ENCODE measurements at regions not wholly inside any gene's neighbourhood (a gene's known extent, or its start where the extent isn't known, plus 50 kb on each side); places are given as distances from the start of the nearest gene placed in this dataset.

DNA sequence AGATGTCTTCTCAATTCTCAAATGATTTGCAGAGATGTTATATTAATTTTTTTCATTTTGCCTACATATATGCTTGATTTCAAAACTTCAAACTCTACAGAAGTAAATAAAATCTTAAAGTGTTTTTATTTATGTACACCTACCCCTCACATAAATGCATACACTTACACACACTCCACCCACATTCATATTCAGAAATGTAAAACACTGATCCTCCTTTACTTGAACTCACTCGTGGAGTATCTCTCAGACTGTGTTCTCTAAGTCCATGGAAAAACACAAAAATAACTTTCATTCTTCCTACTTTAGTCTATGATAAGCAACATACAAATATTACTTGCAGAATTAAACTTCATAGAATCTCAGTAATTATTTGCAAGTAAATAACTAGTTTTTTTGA is 209.1 kb upstream of the RBMS1 start:
- intact Hi-C loops (cut with DNase I, micrococcal nuclease): no loop called here

GRCh38 chr2:160703648-160704585 is 210.3 kb upstream of the RBMS1 start:
- Mint-ChIP-seq H3K4me3 (peak overlapping the region; percentile 1), H3K27ac (peak overlapping the region; percentile 15), H3K9me3 (peaks cover 3% of the 10 kb centered on the region), H3K27me3 (no peaks in the 10 kb centered on the region), H3K36me3 (ENCODE audit: low read depth) (no peaks in the 10 kb centered on the region), H3K4me1 (ENCODE audit: low read depth) (peaks cover 17% of the 10 kb centered on the region)
- DNase-seq (peak in 9 of 14 experiments; percentile 6 to 68 (median 10)), ATAC-seq (ENCODE audit: poor library complexity) (peak; percentile 84)
- intact Hi-C loops (cut with DNase I, micrococcal nuclease): no loop called here
- ChIA-PET POLR2A (no interaction called here), CTCF (interaction anchor here (0.5 kb wide), 1 partner anchor 313 kb away, joined by 4 read pairs; no protein-coding TSS in a partner anchor)
- Histone ChIP-seq H3K27me3 (ENCODE audit: control insufficient read depth in 1 of 2, insufficient read depth in 2 of 2, low read length in 2 of 2) (no peaks in the 10 kb centered on the region), H3K4me1 (ENCODE audit: insufficient read depth, low read length) (peaks cover 5% of the 10 kb centered on the region), H3K9me3 (ENCODE audit: control insufficient read depth in 1 of 2, insufficient read depth in 1 of 2, low read length in 2 of 2) (no peaks in the 10 kb centered on the region), H3K27ac (ENCODE audit: low read depth in 1 of 2, low read length in 2 of 2) (no peak overlapping the region), H3K36me3 (ENCODE audit: insufficient read depth, low read length) (no peaks in the 10 kb centered on the region), H3K4me3 (ENCODE audit: low read length) (no peak overlapping the region)
- TF ChIP-seq, protein P1, sequence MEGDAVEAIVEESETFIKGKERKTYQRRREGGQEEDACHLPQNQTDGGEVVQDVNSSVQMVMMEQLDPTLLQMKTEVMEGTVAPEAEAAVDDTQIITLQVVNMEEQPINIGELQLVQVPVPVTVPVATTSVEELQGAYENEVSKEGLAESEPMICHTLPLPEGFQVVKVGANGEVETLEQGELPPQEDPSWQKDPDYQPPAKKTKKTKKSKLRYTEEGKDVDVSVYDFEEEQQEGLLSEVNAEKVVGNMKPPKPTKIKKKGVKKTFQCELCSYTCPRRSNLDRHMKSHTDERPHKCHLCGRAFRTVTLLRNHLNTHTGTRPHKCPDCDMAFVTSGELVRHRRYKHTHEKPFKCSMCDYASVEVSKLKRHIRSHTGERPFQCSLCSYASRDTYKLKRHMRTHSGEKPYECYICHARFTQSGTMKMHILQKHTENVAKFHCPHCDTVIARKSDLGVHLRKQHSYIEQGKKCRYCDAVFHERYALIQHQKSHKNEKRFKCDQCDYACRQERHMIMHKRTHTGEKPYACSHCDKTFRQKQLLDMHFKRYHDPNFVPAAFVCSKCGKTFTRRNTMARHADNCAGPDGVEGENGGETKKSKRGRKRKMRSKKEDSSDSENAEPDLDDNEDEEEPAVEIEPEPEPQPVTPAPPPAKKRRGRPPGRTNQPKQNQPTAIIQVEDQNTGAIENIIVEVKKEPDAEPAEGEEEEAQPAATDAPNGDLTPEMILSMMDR (IDR thresholded peaks at IDR 0.05): no peak

More for the DNA sequence above, 209.1 kb upstream of the RBMS1 start:
- POLR2A ChIA-PET: no interaction called here
- Mint-ChIP-seq H3K9me3 (no peaks in the 10 kb centered on the region), H3K36me3 (ENCODE audit: low read depth) (no peaks in the 10 kb centered on the region), H3K4me3 (no peak overlapping the region), H3K27me3 (no peaks in the 10 kb centered on the region), H3K27ac (no peak overlapping the region), H3K4me1 (ENCODE audit: low read depth) (peaks cover 17% of the 10 kb centered on the region)
- Histone ChIP-seq H3K4me1 (ENCODE audit: insufficient read depth, low read length) (peaks cover 5% of the 10 kb centered on the region), H3K27me3 (ENCODE audit: control insufficient read depth in 1 of 2, insufficient read depth in 2 of 2, low read length in 2 of 2) (no peaks in the 10 kb centered on the region), H3K9me3 (ENCODE audit: control insufficient read depth in 1 of 2, insufficient read depth in 1 of 2, low read length in 2 of 2) (no peaks in the 10 kb centered on the region), H3K36me3 (ENCODE audit: insufficient read depth, low read length) (no peaks in the 10 kb centered on the region), H3K4me3 (ENCODE audit: low read length) (no peak overlapping the region), H3K27ac (ENCODE audit: low read depth in 1 of 2, low read length in 2 of 2) (no peak overlapping the region)
- TF ChIP-seq, protein P1 (IDR thresholded peaks at IDR 0.05): no peak
- CTCF ChIA-PET: no interaction called here
- no peak for DNase-seq
- no peak for ATAC-seq (ENCODE audit: poor library complexity)

DNA sequence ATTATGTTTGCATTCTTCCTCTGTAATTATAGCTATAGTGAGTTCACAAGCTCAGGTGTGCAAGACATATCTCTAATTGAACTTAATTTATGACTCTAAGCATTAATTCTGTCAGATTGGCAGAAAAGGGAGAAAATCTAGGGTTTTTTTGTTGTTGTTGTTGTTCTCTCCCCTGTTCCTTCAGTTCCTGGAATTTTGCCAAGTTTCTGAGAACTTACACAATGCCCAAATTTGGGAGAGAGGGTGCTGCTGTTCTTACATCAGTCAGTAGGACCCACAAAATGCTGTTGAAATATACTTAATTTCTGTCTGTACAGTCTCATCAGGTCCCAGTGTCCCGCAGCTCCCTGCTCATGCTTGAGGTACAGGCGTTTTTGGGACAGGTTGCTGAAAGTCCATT is 221.8 kb upstream of the RBMS1 start:
- TF ChIP-seq, protein P1 (IDR thresholded peaks at IDR 0.05): no peak
- Histone ChIP-seq H3K27me3 (ENCODE audit: control insufficient read depth in 1 of 2, insufficient read depth in 2 of 2, low read length in 2 of 2) (no peaks in the 10 kb centered on the region), H3K36me3 (ENCODE audit: insufficient read depth, low read length) (no peaks in the 10 kb centered on the region), H3K4me1 (ENCODE audit: insufficient read depth, low read length) (no peaks in the 10 kb centered on the region), H3K9me3 (ENCODE audit: control insufficient read depth in 1 of 2, insufficient read depth in 1 of 2, low read length in 2 of 2) (no peaks in the 10 kb centered on the region), H3K4me3 (ENCODE audit: low read length) (no peak overlapping the region), H3K27ac (ENCODE audit: low read depth in 1 of 2, low read length in 2 of 2) (no peak overlapping the region)
- ATAC-seq (ENCODE audit: poor library complexity) (no peak), DNase-seq (peak in 1 of 14 experiments; percentile 2)
- Mint-ChIP-seq H3K4me1 (ENCODE audit: low read depth) (no peaks in the 10 kb centered on the region), H3K9me3 (no peaks in the 10 kb centered on the region), H3K4me3 (no peak overlapping the region), H3K27ac (no peak overlapping the region), H3K36me3 (ENCODE audit: low read depth) (no peaks in the 10 kb centered on the region), H3K27me3 (no peaks in the 10 kb centered on the region)
- ChIA-PET CTCF (no interaction called here), POLR2A (no interaction called here)
- intact Hi-C loops (cut with DNase I, micrococcal nuclease): no loop called here
